ENCODE measurements at regions not wholly inside any gene's neighbourhood (a gene's known extent, or its start where the extent isn't known, plus 50 kb on each side); places are given as distances from the start of the nearest gene placed in this dataset.

GRCh38 chr1:106721790-106722189, 334.7 kb upstream of the PRMT6 start:
- TF ChIP-seq CTCF (IDR thresholded peaks at IDR 0.05; ENCODE audit: unreplicated experiment in 3 of 3), result no peak
- Mint-ChIP-seq H3K4me3 (no peak overlapping the region), H3K36me3 (ENCODE audit: low read depth) (no peaks in the 10 kb centered on the region), H3K9me3 (peaks cover 5% of the 10 kb centered on the region), H3K27ac (no peak overlapping the region), H3K27me3 (ENCODE audit: low read depth) (no peaks in the 10 kb centered on the region), H3K4me1 (peaks cover 4% of the 10 kb centered on the region)

DNA sequence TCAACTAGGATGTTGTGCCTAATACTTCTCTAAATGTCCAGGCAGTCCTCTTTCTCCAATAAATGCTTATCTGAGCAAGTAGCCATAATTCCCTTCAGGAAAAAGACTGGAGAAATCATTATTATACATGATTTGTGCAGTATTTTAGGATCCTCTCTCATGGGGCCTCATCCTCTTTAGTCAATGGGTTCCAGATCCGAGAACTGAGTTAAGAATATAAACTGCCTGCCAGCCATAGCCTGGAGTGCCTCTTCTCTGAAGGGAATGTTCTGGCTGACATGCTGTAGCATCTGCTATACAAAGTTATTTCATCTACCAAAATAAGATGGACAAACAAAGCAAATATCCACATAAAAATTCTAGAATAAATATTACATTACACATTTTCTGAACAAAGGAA, 334.0 kb upstream of the PRMT6 start:
- no peak for TF ChIP-seq CTCF (IDR thresholded peaks at IDR 0.05; ENCODE audit: unreplicated experiment in 3 of 3)
- Mint-ChIP-seq H3K36me3 (ENCODE audit: low read depth) (no peaks in the 10 kb centered on the region), H3K4me1 (peaks cover 4% of the 10 kb centered on the region), H3K27me3 (ENCODE audit: low read depth) (no peaks in the 10 kb centered on the region), H3K4me3 (no peak overlapping the region), H3K9me3 (peaks cover 5% of the 10 kb centered on the region), H3K27ac (no peak overlapping the region)

DNA sequence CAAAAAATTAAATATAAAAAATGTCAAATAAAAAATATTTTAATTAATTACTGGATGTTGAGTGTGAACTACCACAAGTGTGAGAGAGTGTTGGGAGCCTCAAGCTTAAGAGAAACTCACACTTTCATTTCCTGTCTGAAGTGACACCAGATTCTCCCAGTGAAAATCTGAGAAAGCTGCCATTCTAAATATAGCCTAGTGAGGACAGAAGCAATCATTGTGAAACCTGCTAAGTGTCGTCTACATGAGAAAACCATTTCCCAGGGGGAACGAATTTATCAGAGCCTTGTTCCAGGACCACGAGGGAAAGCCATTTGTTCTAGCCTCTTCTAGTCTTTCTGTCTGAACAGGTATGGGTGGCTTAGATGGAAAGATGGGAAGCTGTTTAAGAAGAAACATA, 329.3 kb upstream of the PRMT6 start:
- no peak for TF ChIP-seq CTCF (IDR thresholded peaks at IDR 0.05; ENCODE audit: unreplicated experiment in 3 of 3)
- Mint-ChIP-seq H3K4me3 (no peak overlapping the region), H3K27ac (no peak overlapping the region), H3K9me3 (peaks cover 5% of the 10 kb centered on the region), H3K27me3 (ENCODE audit: low read depth) (peaks cover 4% of the 10 kb centered on the region), H3K4me1 (no peaks in the 10 kb centered on the region), H3K36me3 (ENCODE audit: low read depth) (no peaks in the 10 kb centered on the region)

DNA sequence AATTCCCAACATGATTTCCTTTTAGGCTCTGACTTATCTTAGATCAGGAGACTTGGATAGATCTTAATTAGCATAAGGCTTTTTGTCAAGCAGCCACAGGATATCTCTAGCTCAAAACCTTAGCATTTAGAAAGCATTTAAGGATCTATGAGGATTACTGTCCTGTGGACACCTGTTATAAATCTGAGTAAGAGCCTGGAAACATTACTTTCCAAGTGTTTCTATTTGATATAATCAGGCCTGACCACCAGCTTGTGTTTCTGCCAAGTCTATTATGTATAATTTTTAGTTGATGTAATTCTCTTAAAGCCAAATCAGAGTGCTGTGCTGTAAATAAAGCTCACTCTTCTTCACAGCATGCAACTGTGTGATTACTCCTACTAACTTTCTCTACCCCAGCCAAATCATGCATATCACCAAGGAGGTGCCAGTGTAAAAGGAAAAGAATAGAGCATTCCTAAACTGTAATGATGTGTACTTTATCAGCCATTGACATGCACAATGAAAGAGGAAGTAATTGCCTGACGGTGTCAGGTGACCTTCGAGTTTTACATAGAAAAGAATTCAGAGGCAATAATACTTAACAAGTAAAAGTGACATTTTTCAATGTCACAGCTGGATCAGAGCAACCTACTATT, 309.9 kb upstream of the PRMT6 start:
- TF ChIP-seq CTCF (IDR thresholded peaks at IDR 0.05; ENCODE audit: unreplicated experiment in 3 of 3), result no peak
- H3K27me3 Mint-ChIP-seq (ENCODE audit: low read depth), result no peaks in the 10 kb centered on the region
- no peaks in the 10 kb centered on the region for H3K36me3 Mint-ChIP-seq (ENCODE audit: low read depth)
- peaks cover 16% of the 10 kb centered on the region for H3K4me1 Mint-ChIP-seq
- H3K27ac Mint-ChIP-seq, result peak overlapping the region; percentile 69 to 81 (median 76)
- H3K4me3 Mint-ChIP-seq, result no peak overlapping the region
- H3K9me3 Mint-ChIP-seq, result no peaks in the 10 kb centered on the region

DNA sequence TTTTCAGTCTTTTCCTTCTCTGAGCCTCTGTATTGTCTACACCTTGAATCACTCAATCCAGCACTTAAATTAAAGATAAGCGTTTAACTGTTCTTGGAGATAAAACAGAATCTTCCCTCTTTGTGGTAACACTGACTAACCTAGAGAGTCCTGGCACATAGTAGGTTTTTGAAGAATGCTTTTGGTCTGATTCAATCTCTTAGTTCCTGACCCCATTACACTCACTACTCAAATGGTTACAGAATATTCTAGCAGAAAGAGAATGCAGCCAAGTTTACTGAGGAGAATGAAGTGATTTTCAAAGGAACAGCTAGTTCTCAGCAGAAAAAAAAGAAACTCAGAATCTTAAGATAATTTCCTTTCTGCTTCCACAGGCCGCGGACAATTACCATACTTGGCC, 309.2 kb upstream of the PRMT6 start:
- Mint-ChIP-seq H3K27me3 (ENCODE audit: low read depth) (no peaks in the 10 kb centered on the region), H3K36me3 (ENCODE audit: low read depth) (no peaks in the 10 kb centered on the region), H3K9me3 (no peaks in the 10 kb centered on the region), H3K4me1 (peaks cover 16% of the 10 kb centered on the region), H3K4me3 (no peak overlapping the region), H3K27ac (peak overlapping the region; percentile 69 to 81 (median 76))
- no peak for TF ChIP-seq CTCF (IDR thresholded peaks at IDR 0.05; ENCODE audit: unreplicated experiment in 3 of 3)

GRCh38 chr1:106747791-106748190, 308.7 kb upstream of the PRMT6 start:
- H3K27ac Mint-ChIP-seq, result no peak overlapping the region
- H3K36me3 Mint-ChIP-seq (ENCODE audit: low read depth), result no peaks in the 10 kb centered on the region
- TF ChIP-seq CTCF (IDR thresholded peaks at IDR 0.05; ENCODE audit: unreplicated experiment in 3 of 3), result no peak
- H3K9me3 Mint-ChIP-seq, result no peaks in the 10 kb centered on the region
- peaks cover 16% of the 10 kb centered on the region for H3K4me1 Mint-ChIP-seq
- H3K27me3 Mint-ChIP-seq (ENCODE audit: low read depth), result no peaks in the 10 kb centered on the region
- no peak overlapping the region for H3K4me3 Mint-ChIP-seq
